HFFc6 (cell line): ENCODE measurements at regions not wholly inside any gene's neighbourhood (a gene's known extent, or its start where the extent isn't known, plus 50 kb on each side); places are given as distances from the start of the nearest gene placed in this dataset.
A peak's percentile ranks its signal among the peaks of the same experiment; 100 is the strongest.

Experiments
- DNase-seq: peaks from one replicate; pipeline ENCODE4 v3.0.0-alpha.2; 2018
- H3K27ac Mint-ChIP-seq: 2 replicates; pipeline ENCODE4 v1.8.0; 2020; ENCODE audit warnings: mild to moderate bottlenecking, mixed read lengths
- H3K27me3 Mint-ChIP-seq: 2 replicates; pipeline ENCODE4 v1.8.0; 2021; ENCODE audit warnings: mild to moderate bottlenecking, moderate library complexity, mixed read lengths; ENCODE audit not compliant: insufficient read depth
- H3K36me3 Mint-ChIP-seq: 2 replicates; pipeline ENCODE4 v1.8.0; 2021; ENCODE audit warnings: low read depth, mixed read lengths
- H3K4me1 Mint-ChIP-seq: 2 replicates; pipeline ENCODE4 v1.8.0; 2020; ENCODE audit warnings: low read depth, mixed read lengths
- H3K4me3 Mint-ChIP-seq: 2 replicates; pipeline ENCODE4 v1.8.0; 2020; ENCODE audit warnings: mild to moderate bottlenecking, moderate library complexity, mixed read lengths
- H3K9me3 Mint-ChIP-seq: 2 replicates; pipeline ENCODE4 v1.8.0; 2020; ENCODE audit warnings: mild to moderate bottlenecking, mixed read lengths
- TF ChIP-seq, protein P1 (sequence below): fragments of 200-600 bp; sonication (generic); IDR thresholded peaks from 2 replicates; pipeline ENCODE4 v1.5.0; 2021; ENCODE audit warnings: antibody characterized with exemption, mild to moderate bottlenecking

DNA sequence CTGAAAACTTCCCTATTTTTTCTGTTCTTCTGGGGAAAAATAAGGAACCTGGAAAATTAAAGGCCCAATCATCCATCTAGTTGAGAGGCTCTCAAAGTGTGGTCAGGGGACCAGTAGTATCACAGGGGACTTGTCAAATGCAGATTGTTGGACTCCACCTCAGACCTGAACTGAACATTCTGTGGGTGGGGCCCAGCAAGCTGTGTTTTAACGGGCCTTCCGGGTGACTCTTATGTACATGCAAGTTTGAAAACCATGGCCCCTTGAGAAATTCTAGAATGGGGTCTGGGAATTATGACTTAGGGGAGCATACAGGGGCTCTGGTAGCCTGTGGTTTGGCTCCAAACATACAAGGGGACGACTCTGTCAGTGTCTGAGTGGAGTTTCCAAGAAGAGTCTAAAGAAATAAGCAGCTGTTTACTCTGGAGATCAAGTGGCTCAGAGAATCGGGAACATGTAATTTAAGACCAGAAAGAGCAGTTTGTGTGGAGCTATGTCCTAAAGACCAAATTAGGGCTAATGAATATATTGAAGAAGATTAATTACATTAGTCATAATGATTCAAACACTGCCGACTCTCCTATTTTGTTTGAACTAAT is 177.4 kb downstream of the SLC28A3 start:
- H3K9me3 Mint-ChIP-seq, result no peaks in the 10 kb centered on the region
- H3K4me3 Mint-ChIP-seq, result no peak overlapping the region
- DNase-seq, result no peak
- H3K4me1 Mint-ChIP-seq, result peaks cover 3% of the 10 kb centered on the region
- TF ChIP-seq, protein P1, sequence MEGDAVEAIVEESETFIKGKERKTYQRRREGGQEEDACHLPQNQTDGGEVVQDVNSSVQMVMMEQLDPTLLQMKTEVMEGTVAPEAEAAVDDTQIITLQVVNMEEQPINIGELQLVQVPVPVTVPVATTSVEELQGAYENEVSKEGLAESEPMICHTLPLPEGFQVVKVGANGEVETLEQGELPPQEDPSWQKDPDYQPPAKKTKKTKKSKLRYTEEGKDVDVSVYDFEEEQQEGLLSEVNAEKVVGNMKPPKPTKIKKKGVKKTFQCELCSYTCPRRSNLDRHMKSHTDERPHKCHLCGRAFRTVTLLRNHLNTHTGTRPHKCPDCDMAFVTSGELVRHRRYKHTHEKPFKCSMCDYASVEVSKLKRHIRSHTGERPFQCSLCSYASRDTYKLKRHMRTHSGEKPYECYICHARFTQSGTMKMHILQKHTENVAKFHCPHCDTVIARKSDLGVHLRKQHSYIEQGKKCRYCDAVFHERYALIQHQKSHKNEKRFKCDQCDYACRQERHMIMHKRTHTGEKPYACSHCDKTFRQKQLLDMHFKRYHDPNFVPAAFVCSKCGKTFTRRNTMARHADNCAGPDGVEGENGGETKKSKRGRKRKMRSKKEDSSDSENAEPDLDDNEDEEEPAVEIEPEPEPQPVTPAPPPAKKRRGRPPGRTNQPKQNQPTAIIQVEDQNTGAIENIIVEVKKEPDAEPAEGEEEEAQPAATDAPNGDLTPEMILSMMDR, result no peak
- H3K27me3 Mint-ChIP-seq, result no peaks in the 10 kb centered on the region
- H3K27ac Mint-ChIP-seq, result no peak overlapping the region
- no peaks in the 10 kb centered on the region for H3K36me3 Mint-ChIP-seq

DNA sequence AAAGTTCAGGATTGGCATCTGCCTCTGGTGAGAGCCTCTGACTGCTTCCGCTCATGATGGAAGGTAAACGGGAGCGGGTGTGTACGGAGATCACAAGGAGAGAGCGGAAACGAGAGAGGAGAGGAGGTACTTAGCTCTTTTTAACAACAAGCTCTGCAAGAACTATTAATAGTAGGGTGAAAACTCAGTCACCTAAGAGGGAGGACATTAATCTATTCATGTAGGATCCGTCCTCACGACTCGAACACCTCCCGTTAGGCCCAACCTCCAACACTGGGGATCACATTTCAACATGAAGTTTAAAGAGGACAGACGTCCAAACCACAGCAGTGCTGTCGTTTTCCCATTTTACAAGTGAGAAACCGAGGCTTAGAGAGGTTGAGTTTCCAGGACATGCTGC is 173.7 kb downstream of the SLC28A3 start:
- Mint-ChIP-seq H3K27me3 (no peaks in the 10 kb centered on the region), H3K36me3 (no peaks in the 10 kb centered on the region), H3K4me1 (peaks cover 38% of the 10 kb centered on the region), H3K27ac (no peak overlapping the region), H3K4me3 (no peak overlapping the region), H3K9me3 (no peaks in the 10 kb centered on the region)
- no peak for DNase-seq
- TF ChIP-seq, protein P1, result no peak

DNA sequence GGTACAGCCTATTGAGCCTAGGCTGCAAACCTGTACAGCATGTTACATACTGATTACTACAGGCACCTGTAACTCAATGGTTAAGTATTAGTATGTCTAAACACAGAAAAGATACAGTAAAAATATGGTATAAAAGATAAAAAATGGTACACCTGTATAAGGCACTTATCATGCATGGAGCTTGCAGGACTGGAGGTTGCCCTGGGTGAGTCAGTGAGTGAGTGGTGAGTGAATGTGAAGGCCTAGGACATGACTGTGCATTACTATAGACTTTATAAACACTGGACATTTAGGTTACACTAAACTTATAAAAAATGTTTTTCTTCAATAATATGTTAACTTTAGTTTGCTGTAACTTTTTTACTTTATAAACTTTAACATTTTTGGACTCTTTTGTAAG is 171.3 kb downstream of the SLC28A3 start:
- no peaks in the 10 kb centered on the region for H3K27me3 Mint-ChIP-seq
- TF ChIP-seq, protein P1, result no peak
- no peaks in the 10 kb centered on the region for H3K36me3 Mint-ChIP-seq
- peak; percentile 60 for DNase-seq
- H3K9me3 Mint-ChIP-seq, result no peaks in the 10 kb centered on the region
- peak overlapping the region; percentile 95; the same call in 1 of the 2 replicates for H3K27ac Mint-ChIP-seq
- H3K4me3 Mint-ChIP-seq, result no peak overlapping the region
- peaks cover 55% of the 10 kb centered on the region for H3K4me1 Mint-ChIP-seq

DNA sequence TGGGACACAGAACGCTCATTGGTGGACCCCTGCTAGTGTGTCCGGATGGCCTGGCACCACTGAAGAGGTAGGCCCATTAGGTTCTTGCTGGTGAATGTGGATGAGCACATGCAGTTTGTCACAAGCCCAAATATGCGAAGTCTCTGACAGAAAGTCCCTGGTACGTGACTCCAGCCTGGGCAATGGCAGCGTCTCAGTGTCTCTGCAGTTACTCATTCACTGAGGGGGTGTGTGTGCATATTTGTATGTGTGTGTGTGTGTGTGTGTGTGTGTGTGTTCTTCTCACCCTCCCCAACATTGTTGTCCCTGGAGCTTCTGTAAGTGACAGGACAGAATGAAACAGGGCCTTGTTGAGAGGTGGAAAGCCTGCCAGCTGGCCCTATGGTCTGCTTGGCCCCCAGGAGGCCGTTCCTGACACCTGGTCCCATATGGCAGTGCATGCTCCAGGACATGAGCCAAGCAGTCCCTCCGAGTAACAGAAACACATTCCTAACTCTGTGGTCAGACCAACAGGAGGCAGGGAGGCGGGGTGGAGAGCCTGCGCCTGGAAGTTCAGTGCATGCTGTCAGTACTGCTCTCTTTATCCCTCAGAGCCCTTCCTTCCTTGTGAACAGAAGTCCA is 169.9 kb downstream of the SLC28A3 start:
- TF ChIP-seq, protein P1, result 0 out of 2 replicates have a peak, but pooled peaks have one; percentile 14
- DNase-seq, result peak; percentile 97
- H3K27me3 Mint-ChIP-seq, result no peaks in the 10 kb centered on the region
- H3K4me3 Mint-ChIP-seq, result peak overlapping the region; percentile 70
- H3K27ac Mint-ChIP-seq, result peak overlapping the region; percentile 95
- H3K4me1 Mint-ChIP-seq, result peaks cover 57% of the 10 kb centered on the region
- no peaks in the 10 kb centered on the region for H3K36me3 Mint-ChIP-seq
- no peaks in the 10 kb centered on the region for H3K9me3 Mint-ChIP-seq

DNA sequence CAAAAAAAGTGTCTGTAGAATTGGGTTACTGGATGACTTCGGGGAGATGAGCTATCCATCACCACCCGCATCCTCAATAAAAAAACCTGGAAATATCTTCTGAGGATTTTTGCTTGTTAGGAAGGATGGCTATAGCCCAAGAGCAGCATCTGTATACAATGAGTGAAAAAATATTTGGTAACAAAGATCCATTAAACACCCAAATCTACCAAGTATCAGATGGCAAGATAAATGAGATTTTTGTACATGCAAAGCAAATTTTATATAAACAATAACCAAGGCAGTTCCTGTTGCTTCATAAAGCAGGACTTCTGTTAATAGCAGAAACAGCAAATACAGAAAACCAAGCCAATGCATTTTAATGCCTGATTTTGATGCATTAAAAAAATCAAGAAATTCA is 166.6 kb downstream of the SLC28A3 start:
- no peak overlapping the region for H3K27ac Mint-ChIP-seq
- no peak overlapping the region for H3K4me3 Mint-ChIP-seq
- TF ChIP-seq, protein P1, result no peak
- peaks cover 2% of the 10 kb centered on the region; the same call in 1 of the 2 replicates for H3K27me3 Mint-ChIP-seq
- H3K9me3 Mint-ChIP-seq, result no peaks in the 10 kb centered on the region
- no peaks in the 10 kb centered on the region for H3K36me3 Mint-ChIP-seq
- H3K4me1 Mint-ChIP-seq, result peaks cover 48% of the 10 kb centered on the region
- no peak for DNase-seq
